ENCODE measurements at regions not wholly inside any gene's neighbourhood (a gene's known extent, or its start where the extent isn't known, plus 50 kb on each side); places are given as distances from the start of the nearest gene placed in this dataset.
A peak's percentile ranks its signal among the peaks of the same experiment; 100 is the strongest.

- no peak for TF ChIP-seq ZNF462 (CRISPR knock-in tag; IDR thresholded peaks at IDR 0.05)
Observed at GRCh38 chr14:39762576-39763401, 330.6 kb upstream of the FBXO33 start (continued).

- ATAC-seq: no peak
- H3K27me3 ChIP-seq (ENCODE audit: insufficient read depth): no peaks in the 10 kb centered on the region
- 0 out of 2 replicates have a peak overlapping the region, but pooled peaks have one; percentile 13 for H3K27ac Mint-ChIP-seq
- TF ChIP-seq ZNF331 (CRISPR knock-in tag; IDR thresholded peaks at IDR 0.05; ENCODE audit: low read depth) (no peak), REST (IDR thresholded peaks at IDR 0.05; ENCODE audit: unreplicated experiment) (no peak), ZNF114 (CRISPR knock-in tag; IDR thresholded peaks at IDR 0.05) (no peak), POLR2AphosphoS5 (IDR thresholded peaks at IDR 0.05; ENCODE audit: low read depth) (no peak), NANOG (IDR thresholded peaks at IDR 0.05; ENCODE audit: borderline replicate concordance) (no peak), EZH2phosphoT487 (IDR thresholded peaks at IDR 0.05; ENCODE audit: unreplicated experiment) (no peak), ETS1 (IDR thresholded peaks at IDR 0.05) (no peak)
Observed at GRCh38 chr14:39755269-39755878, 323.1 kb upstream of the FBXO33 start.

More at GRCh38 chr14:39755269-39755878, 323.1 kb upstream of the FBXO33 start:
- H3K9me3 Mint-ChIP-seq: no peaks in the 10 kb centered on the region
- H3K79me2 ChIP-seq (replicated peaks; ENCODE audit: insufficient read depth): no peaks in the 10 kb centered on the region
- H3K4me1 ChIP-seq (ENCODE audit: insufficient read depth): no peaks in the 10 kb centered on the region
- 0 out of 3 replicates have a peak, but pooled peaks cover 3% of the 10 kb centered on the region for H3K4me1 Mint-ChIP-seq
- no peak overlapping the region for H3K4me3 ChIP-seq
- H3K27ac ChIP-seq (ENCODE audit: low read depth): no peak overlapping the region
- H3K27me3 Mint-ChIP-seq (ENCODE audit: insufficient read depth, low read depth, poor library complexity): no peaks in the 10 kb centered on the region
- H2AFZ ChIP-seq: no peak overlapping the region
- no peaks in the 10 kb centered on the region for H3K36me3 ChIP-seq (ENCODE audit: insufficient read depth)
- H4K20me1 ChIP-seq (replicated peaks; ENCODE audit: insufficient read depth): no peaks in the 10 kb centered on the region
- no peaks in the 10 kb centered on the region for H3F3A ChIP-seq (replicated peaks; ENCODE audit: low read depth)
- no peak overlapping the region for H3K4me2 ChIP-seq
- DNase-seq (ENCODE audit: low spot score): no peak
- no peaks in the 10 kb centered on the region for H3K36me3 Mint-ChIP-seq (ENCODE audit: low read depth)
- H3K4me3 Mint-ChIP-seq: no peak overlapping the region
- H3K9me2 ChIP-seq (ENCODE audit: insufficient read depth): no peaks in the 10 kb centered on the region

Measured in GM23338 (cell line).